GM06990 (cell line): ENCODE measurements at regions not wholly inside any gene's neighbourhood (a gene's known extent, or its start where the extent isn't known, plus 50 kb on each side); places are given as distances from the start of the nearest gene placed in this dataset.

Experiments used
- DNase-seq: peaks from one replicate; pipeline ENCODE4 v3.0.0-alpha.2; 2011; ENCODE audit not compliant: insufficient read length; ENCODE audit errors: extremely low read depth
- H3K27me3 ChIP-seq: replicated peaks from 2 replicates; pipeline ENCODE4 v1.6.0; 2011; ENCODE audit warnings: low read length; ENCODE audit not compliant: control insufficient read depth, insufficient read depth
- H3K36me3 ChIP-seq: 2 replicates; pipeline ENCODE4 v1.5.1; 2011; ENCODE audit warnings: low read length; ENCODE audit not compliant: control insufficient read depth, insufficient read depth
- H3K4me3 ChIP-seq: replicated peaks from 2 replicates; pipeline ENCODE4 v1.5.1; 2011; ENCODE audit warnings: low read depth, mild to moderate bottlenecking, control low read depth, low read length
- TF ChIP-seq, protein P1 (sequence below): IDR thresholded peaks from 2 replicates; pipeline ENCODE4 v1.5.1; 2011; ENCODE audit warnings: low read length, control low read depth, mild to moderate bottlenecking, inconsistent platforms; ENCODE audit not compliant: insufficient read depth, poor library complexity, severe bottlenecking

DNA sequence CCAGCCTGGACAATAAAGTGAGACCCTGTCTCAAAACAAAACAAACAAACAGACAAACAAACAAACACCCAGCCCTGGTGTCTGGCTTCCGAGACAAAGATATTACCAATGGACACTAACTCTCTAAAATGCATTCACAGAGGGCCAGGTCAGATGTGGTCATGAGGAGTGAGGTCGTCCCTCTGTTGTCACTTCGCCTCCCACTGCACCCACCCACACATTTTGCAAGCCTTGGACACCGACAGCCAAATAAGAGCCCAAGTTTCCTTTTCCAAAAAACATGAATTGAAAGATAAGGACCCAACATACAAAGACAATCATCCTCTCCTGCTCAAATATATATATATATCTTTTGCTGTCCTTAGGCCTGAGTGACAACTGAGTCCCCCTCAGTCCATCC, 319.9 kb downstream of the TSN start:
- Histone ChIP-seq H3K36me3 (no peaks in the 10 kb centered on the region), H3K4me3 (no peak overlapping the region), H3K27me3 (no peaks in the 10 kb centered on the region)
- TF ChIP-seq, protein P1, sequence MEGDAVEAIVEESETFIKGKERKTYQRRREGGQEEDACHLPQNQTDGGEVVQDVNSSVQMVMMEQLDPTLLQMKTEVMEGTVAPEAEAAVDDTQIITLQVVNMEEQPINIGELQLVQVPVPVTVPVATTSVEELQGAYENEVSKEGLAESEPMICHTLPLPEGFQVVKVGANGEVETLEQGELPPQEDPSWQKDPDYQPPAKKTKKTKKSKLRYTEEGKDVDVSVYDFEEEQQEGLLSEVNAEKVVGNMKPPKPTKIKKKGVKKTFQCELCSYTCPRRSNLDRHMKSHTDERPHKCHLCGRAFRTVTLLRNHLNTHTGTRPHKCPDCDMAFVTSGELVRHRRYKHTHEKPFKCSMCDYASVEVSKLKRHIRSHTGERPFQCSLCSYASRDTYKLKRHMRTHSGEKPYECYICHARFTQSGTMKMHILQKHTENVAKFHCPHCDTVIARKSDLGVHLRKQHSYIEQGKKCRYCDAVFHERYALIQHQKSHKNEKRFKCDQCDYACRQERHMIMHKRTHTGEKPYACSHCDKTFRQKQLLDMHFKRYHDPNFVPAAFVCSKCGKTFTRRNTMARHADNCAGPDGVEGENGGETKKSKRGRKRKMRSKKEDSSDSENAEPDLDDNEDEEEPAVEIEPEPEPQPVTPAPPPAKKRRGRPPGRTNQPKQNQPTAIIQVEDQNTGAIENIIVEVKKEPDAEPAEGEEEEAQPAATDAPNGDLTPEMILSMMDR = no peak
- no peak for DNase-seq

DNA sequence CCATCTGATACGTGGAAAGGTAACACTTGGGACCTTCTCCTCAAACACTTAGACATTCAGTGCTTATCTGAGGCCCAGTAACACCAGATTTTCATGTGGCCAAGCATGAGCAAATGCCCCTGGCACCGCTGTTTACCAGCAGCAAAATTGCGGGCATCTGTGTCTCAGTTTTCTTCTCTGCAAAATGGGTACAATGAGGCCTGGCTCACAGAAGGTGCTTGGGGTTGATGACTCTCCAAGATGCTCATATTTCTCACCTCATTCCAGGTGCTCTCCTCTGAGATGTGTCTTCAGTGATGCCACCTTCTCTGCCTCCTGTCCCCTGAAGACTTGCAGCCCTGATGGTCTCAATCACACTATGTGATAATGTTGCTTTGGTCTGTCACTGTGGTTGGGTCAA, 321.7 kb downstream of the TSN start:
- H3K36me3 ChIP-seq = no peaks in the 10 kb centered on the region
- TF ChIP-seq, protein P1 = no peak
- DNase-seq = no peak

DNA sequence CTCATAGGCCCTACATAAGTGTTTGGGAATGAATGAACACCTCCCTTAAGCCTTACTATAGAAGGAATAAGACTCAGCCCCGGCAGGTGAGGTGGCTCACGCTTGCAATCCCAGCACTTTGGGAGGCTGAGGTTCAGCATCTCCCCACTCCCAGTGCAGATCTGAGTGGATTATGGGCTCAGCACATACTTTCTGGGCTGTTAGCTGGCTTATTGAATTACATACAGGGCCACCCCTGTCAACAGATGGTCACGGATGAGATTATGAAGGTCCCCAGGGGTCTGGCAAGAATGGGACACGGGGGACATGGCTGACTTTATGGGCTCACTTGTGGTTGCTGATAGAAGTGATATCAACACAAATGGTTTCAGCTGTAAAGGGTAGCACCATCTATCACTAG, 322.3 kb downstream of the TSN start:
- Histone ChIP-seq H3K27me3 (no peaks in the 10 kb centered on the region), H3K36me3 (no peaks in the 10 kb centered on the region), H3K4me3 (no peak overlapping the region)
- no peak for DNase-seq
- TF ChIP-seq, protein P1 = no peak

More for the DNA sequence above, 321.7 kb downstream of the TSN start:
- Histone ChIP-seq H3K27me3 (no peaks in the 10 kb centered on the region), H3K4me3 (no peak overlapping the region)

DNA sequence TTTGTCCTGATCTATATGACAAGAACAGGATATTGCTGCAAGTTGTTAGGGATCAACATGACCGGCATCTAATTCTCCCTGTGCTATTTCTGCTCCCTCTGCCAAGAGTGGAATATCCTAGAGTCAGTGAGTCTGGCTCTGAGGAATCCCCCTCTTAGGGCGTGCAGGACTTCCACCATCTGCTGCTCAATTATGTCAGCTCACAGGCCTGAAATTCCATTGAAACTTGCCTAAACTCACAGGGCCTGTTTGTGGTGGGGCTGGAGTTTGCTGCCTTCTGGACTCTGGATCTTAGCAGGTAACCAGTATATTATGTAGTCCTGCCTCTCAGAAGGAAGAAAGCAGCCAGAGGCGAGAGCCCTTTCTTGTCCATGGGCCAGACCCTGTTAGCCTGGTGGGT, 323.0 kb downstream of the TSN start:
- Histone ChIP-seq H3K36me3 (no peaks in the 10 kb centered on the region), H3K4me3 (no peak overlapping the region), H3K27me3 (no peaks in the 10 kb centered on the region)
- TF ChIP-seq, protein P1 = no peak
- no peak for DNase-seq

DNA sequence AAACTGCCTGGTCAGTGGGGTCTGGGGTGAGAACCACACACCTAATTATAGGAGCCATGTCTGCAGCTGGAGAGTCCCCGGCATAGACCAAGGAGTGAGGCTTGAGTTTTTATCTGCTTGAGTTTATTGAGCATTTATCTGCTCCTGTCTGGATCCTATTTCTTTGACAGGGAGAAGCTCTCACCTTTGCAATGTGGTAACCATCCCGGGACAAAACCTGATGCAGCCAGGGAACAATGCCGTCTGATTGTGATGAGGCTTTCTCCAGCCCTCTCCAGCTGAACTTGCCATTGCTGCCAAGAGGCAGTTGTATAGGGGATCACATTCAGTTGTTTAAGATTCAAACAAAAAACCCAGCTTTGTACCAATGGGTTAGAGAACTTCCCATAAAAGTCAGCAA, 324.4 kb downstream of the TSN start:
- Histone ChIP-seq H3K36me3 (no peaks in the 10 kb centered on the region), H3K27me3 (no peaks in the 10 kb centered on the region), H3K4me3 (no peak overlapping the region)
- TF ChIP-seq, protein P1 = no peak
- no peak for DNase-seq

DNA sequence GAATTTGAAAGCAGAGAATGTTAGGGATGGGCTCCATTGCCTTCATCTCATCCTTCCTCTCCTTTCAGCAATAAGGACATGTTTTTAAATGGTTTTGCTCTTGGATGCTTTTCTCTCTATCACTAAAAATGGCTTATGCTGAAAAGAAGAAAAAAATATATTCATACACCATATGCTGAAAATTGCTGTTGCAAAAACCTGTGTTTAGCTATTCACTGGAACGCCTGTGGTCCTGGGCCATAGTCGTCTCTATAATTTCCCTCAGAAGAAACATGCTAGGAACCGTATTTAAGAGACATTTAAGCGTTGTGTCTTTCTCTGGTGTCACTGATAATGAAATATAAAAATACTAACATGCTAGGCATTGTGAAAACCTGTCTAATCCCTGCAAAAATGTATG, 324.9 kb downstream of the TSN start:
- no peaks in the 10 kb centered on the region for H3K36me3 ChIP-seq
- H3K4me3 ChIP-seq = no peak overlapping the region
- TF ChIP-seq, protein P1 = no peak
- H3K27me3 ChIP-seq = no peaks in the 10 kb centered on the region
- DNase-seq = no peak
